ENCODE measurements at regions not wholly inside any gene's neighbourhood (a gene's known extent, or its start where the extent isn't known, plus 50 kb on each side); places are given as distances from the start of the nearest gene placed in this dataset.

- TF ChIP-seq CTCF (IDR thresholded peaks at IDR 0.05), result no peak
- no peak for TF ChIP-seq POLR2A (IDR thresholded peaks at IDR 0.05)
Observed at GRCh38 chr1:73639494-73639893, 558.5 kb downstream of the LRRIQ3 start.

Data from heart left ventricle (tissue), 13 donors.